ENCODE measurements at regions not wholly inside any gene's neighbourhood (a gene's known extent, or its start where the extent isn't known, plus 50 kb on each side); places are given as distances from the start of the nearest gene placed in this dataset.

- Histone ChIP-seq H3K9ac (ENCODE audit: insufficient read depth, low read length) (no peak overlapping the region), H3K9me3 (ENCODE audit: control insufficient read depth, insufficient read depth, low read depth, low read length) (no peaks in the 10 kb centered on the region), H3K36me3 (ENCODE audit: control insufficient read depth, insufficient read depth, low read length) (no peaks in the 10 kb centered on the region), H3K4me2 (ENCODE audit: extremely low read depth, insufficient read depth, low read length) (no peak overlapping the region), H3K79me2 (ENCODE audit: control insufficient read depth, insufficient read depth, low read length) (no peaks in the 10 kb centered on the region), H4K20me1 (ENCODE audit: control insufficient read depth, extremely low read depth, insufficient read depth, low read length) (no peaks in the 10 kb centered on the region), H3K4me3 (replicated peaks in 1 of 4; ENCODE audit: control extremely low read depth in 1 of 4, insufficient read depth in 1 of 4, low read depth in 3 of 4, low read length in 4 of 4) (no peak overlapping the region), H3K4me1 (ENCODE audit: control insufficient read depth, extremely low read depth, insufficient read depth, low read length) (no peaks in the 10 kb centered on the region), H3K27ac (ENCODE audit: insufficient read depth, low read length) (no peak overlapping the region), H3K27me3 (ENCODE audit: control insufficient read depth, insufficient read depth, low read length) (no peaks in the 10 kb centered on the region), H2AFZ (ENCODE audit: low read length) (peak overlapping the region; percentile 7)
- DNase-seq (ENCODE audit: low read depth in 2 of 2): peak; percentile 27 to 35
- TF ChIP-seq CTCF (conservative IDR thresholded peaks at IDR 0.05 in 1 of 2, IDR thresholded peaks at IDR 0.05 in 1 of 2; ENCODE audit: low read depth in 1 of 2, low read length in 2 of 2) (no peak), EZH2 (IDR thresholded peaks at IDR 0.05; ENCODE audit: low read length, missing control alignments) (no peak)
These were observed 531.9 kb upstream of the MAN1A1 start for GRCh38 chr6:119881416-119881815.

DNA sequence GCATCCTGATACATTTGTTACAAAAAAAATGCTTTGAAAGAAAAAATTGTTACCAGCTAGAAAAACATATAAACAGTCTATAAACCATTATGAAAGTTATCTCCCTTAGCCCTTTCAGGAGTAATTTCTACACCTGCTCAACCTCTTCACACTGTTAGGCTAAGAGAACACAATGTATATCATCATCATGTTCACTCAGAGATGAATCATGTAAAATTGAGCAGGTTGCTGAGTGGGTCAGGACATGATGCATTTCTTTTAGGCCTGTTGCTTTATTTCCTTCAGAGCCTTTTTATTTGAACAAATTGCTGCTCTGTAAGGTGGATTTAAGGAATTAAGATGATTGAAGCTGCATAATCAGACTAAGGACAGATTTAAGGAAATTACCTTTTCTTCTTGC, 531.3 kb upstream of the MAN1A1 start:
- TF ChIP-seq CTCF (conservative IDR thresholded peaks at IDR 0.05 in 1 of 2, IDR thresholded peaks at IDR 0.05 in 1 of 2; ENCODE audit: low read depth in 1 of 2, low read length in 2 of 2) (no peak), EZH2 (IDR thresholded peaks at IDR 0.05; ENCODE audit: low read length, missing control alignments) (no peak)
- H3K36me3 ChIP-seq (ENCODE audit: control insufficient read depth, insufficient read depth, low read length): no peaks in the 10 kb centered on the region
- H4K20me1 ChIP-seq (ENCODE audit: control insufficient read depth, extremely low read depth, insufficient read depth, low read length): no peaks in the 10 kb centered on the region
- H3K9me3 ChIP-seq (ENCODE audit: control insufficient read depth, insufficient read depth, low read depth, low read length): no peaks in the 10 kb centered on the region
- H3K9ac ChIP-seq (ENCODE audit: insufficient read depth, low read length): no peak overlapping the region
- H3K4me3 ChIP-seq (replicated peaks in 1 of 4; ENCODE audit: control extremely low read depth in 1 of 4, insufficient read depth in 1 of 4, low read depth in 3 of 4, low read length in 4 of 4): no peak overlapping the region
- no peaks in the 10 kb centered on the region for H3K79me2 ChIP-seq (ENCODE audit: control insufficient read depth, insufficient read depth, low read length)
- no peaks in the 10 kb centered on the region for H3K4me1 ChIP-seq (ENCODE audit: control insufficient read depth, extremely low read depth, insufficient read depth, low read length)
- H3K27ac ChIP-seq (ENCODE audit: insufficient read depth, low read length): no peak overlapping the region
- no peaks in the 10 kb centered on the region for H3K27me3 ChIP-seq (ENCODE audit: control insufficient read depth, insufficient read depth, low read length)
- no peak for DNase-seq (ENCODE audit: low read depth in 2 of 2)
- H3K4me2 ChIP-seq (ENCODE audit: extremely low read depth, insufficient read depth, low read length): no peak overlapping the region
- no peak overlapping the region for H2AFZ ChIP-seq (ENCODE audit: low read length)

DNA sequence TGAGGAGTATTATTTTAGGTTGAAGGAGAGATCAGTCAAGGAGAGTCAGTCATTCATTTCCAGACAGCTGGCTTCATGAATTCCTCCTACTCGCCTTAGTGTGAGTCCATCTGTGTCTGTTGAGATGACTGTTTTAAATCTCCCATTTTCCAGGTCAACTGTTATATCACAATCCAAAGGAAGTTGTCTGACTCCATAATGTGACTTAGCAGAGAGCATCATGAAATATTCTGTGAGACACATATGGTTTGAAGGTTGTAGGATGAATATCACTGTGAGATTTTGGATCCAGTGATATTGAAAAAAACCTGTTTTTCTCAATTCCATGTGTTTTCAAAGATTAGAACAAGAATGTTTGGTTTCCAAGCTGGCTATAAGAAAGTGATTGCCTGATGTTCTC, 530.2 kb upstream of the MAN1A1 start:
- Histone ChIP-seq H3K9me3 (ENCODE audit: control insufficient read depth, insufficient read depth, low read depth, low read length) (no peaks in the 10 kb centered on the region), H3K9ac (ENCODE audit: insufficient read depth, low read length) (no peak overlapping the region), H3K36me3 (ENCODE audit: control insufficient read depth, insufficient read depth, low read length) (no peaks in the 10 kb centered on the region), H3K27me3 (ENCODE audit: control insufficient read depth, insufficient read depth, low read length) (no peaks in the 10 kb centered on the region), H2AFZ (ENCODE audit: low read length) (no peak overlapping the region), H4K20me1 (ENCODE audit: control insufficient read depth, extremely low read depth, insufficient read depth, low read length) (no peaks in the 10 kb centered on the region), H3K27ac (ENCODE audit: insufficient read depth, low read length) (no peak overlapping the region), H3K4me1 (ENCODE audit: control insufficient read depth, extremely low read depth, insufficient read depth, low read length) (no peaks in the 10 kb centered on the region), H3K4me2 (ENCODE audit: extremely low read depth, insufficient read depth, low read length) (no peak overlapping the region), H3K4me3 (replicated peaks in 1 of 4; ENCODE audit: control extremely low read depth in 1 of 4, insufficient read depth in 1 of 4, low read depth in 3 of 4, low read length in 4 of 4) (no peak overlapping the region), H3K79me2 (ENCODE audit: control insufficient read depth, insufficient read depth, low read length) (no peaks in the 10 kb centered on the region)
- no peak for DNase-seq (ENCODE audit: low read depth in 2 of 2)
- TF ChIP-seq CTCF (conservative IDR thresholded peaks at IDR 0.05 in 1 of 2, IDR thresholded peaks at IDR 0.05 in 1 of 2; ENCODE audit: low read depth in 1 of 2, low read length in 2 of 2) (no peak), EZH2 (IDR thresholded peaks at IDR 0.05; ENCODE audit: low read length, missing control alignments) (no peak)
